ENCODE measurements at regions not wholly inside any gene's neighbourhood (a gene's known extent, or its start where the extent isn't known, plus 50 kb on each side); places are given as distances from the start of the nearest gene placed in this dataset.

GRCh38 chr6:164532198-164533044, 777.0 kb downstream of the C6orf118 start:
- H3K4me3 ChIP-seq (ENCODE audit: low read length) = no peak overlapping the region
- no peaks in the 10 kb centered on the region for H3K27me3 ChIP-seq (ENCODE audit: control insufficient read depth, insufficient read depth, low read length)
- no peaks in the 10 kb centered on the region for H3K36me3 ChIP-seq (ENCODE audit: control insufficient read depth, insufficient read depth, low read length)
- no peaks in the 10 kb centered on the region for H3K4me1 ChIP-seq (ENCODE audit: control insufficient read depth, insufficient read depth, low read length)
- no peaks in the 10 kb centered on the region for H3K9me3 ChIP-seq (replicated peaks; ENCODE audit: control insufficient read depth, low read depth, low read length)
- no peak for DNase-seq
- 42% methylated on average over 2 of the region's 9 CpGs for WGBS (ENCODE audit: insufficient coverage)
- H3K27ac ChIP-seq (ENCODE audit: low read length) = no peak overlapping the region

DNA sequence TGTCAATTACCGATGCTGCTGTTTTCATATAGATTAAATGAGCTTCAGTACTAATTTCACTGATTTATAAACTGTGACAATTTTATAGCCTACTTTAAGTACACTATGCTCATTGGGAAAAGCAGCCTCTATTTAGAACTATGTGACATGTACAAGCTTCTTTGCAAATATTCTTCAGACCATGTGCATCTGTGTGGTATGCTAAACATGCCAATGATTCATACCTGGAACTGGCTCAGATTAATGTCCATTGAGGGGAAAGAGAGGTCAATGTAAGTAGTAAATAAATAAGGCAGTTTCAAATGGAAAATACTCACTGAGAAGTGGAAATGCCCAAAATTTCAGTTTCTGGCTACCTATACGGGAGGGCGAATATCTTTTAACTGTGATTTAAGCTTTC, 777.7 kb downstream of the C6orf118 start:
- DNase-seq = no peak
- WGBS (ENCODE audit: insufficient coverage) = no CpG with 5 or more reads among the region's 3 CpGs

DNA sequence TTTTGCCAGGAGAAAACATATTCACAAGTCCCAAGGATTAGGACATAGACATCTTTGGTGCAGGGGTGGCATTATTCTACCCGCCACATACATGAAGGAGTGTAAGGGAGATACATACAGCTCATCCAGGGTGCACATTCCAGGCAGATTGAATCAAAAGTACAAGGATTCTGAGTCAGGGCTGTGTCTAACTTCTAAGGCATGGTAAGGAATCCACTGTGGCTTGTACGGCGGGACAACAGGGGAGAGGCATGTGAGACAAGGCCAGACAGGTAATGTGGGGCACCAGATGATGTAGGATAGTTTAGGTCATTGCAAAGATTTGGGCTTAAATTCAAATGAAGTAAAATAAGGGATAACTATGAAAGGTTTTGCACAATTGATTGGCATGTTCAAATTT, 780.9 kb downstream of the C6orf118 start:
- H3K4me3 ChIP-seq (ENCODE audit: low read length) = no peak overlapping the region
- 95% methylated on average over 3 of the region's 3 CpGs for WGBS (ENCODE audit: insufficient coverage)
- H3K27ac ChIP-seq (ENCODE audit: low read length) = no peak overlapping the region
- H3K27me3 ChIP-seq (ENCODE audit: control insufficient read depth, insufficient read depth, low read length) = no peaks in the 10 kb centered on the region
- no peaks in the 10 kb centered on the region for H3K4me1 ChIP-seq (ENCODE audit: control insufficient read depth, insufficient read depth, low read length)
- peaks cover 7% of the 10 kb centered on the region for H3K9me3 ChIP-seq (replicated peaks; ENCODE audit: control insufficient read depth, low read depth, low read length)
- no peaks in the 10 kb centered on the region for H3K36me3 ChIP-seq (ENCODE audit: control insufficient read depth, insufficient read depth, low read length)
- no peak for DNase-seq

More for the DNA sequence above, 777.7 kb downstream of the C6orf118 start:
- no peak overlapping the region for H3K4me3 ChIP-seq (ENCODE audit: low read length)
- no peaks in the 10 kb centered on the region for H3K36me3 ChIP-seq (ENCODE audit: control insufficient read depth, insufficient read depth, low read length)
- no peaks in the 10 kb centered on the region for H3K4me1 ChIP-seq (ENCODE audit: control insufficient read depth, insufficient read depth, low read length)
- no peaks in the 10 kb centered on the region for H3K9me3 ChIP-seq (replicated peaks; ENCODE audit: control insufficient read depth, low read depth, low read length)
- no peaks in the 10 kb centered on the region for H3K27me3 ChIP-seq (ENCODE audit: control insufficient read depth, insufficient read depth, low read length)
- H3K27ac ChIP-seq (ENCODE audit: low read length) = no peak overlapping the region

DNA sequence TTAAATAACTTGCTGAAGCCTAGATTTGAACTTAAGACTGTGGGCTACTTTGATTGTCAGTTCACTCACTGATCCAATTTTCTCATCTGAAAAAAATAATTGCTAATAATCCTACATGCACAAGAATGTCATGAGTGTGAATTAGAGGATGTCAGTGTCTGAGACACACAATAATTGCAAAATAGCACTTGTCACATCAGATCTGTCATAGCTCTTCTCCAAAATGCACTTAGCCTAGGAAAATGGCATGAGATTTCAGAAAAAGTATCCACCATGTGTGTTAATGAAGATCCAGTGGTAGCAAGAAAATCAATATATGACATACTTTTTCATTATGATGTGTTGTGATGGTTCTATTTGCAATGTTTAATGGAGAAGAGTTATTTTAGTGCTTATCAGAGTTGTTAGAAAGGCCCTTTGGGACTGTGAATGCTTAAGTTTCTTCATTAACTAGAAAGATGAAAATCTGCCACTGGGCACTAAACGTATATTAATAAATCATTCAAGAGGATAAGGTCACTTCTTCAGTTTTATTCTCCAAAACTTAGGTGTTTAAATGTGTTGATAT, 786.2 kb downstream of the C6orf118 start:
- Histone ChIP-seq H3K27me3 (ENCODE audit: control insufficient read depth, insufficient read depth, low read length) (no peaks in the 10 kb centered on the region), H3K36me3 (ENCODE audit: control insufficient read depth, insufficient read depth, low read length) (no peaks in the 10 kb centered on the region), H3K9me3 (replicated peaks; ENCODE audit: control insufficient read depth, low read depth, low read length) (peaks cover 9% of the 10 kb centered on the region), H3K27ac (ENCODE audit: low read length) (no peak overlapping the region), H3K4me3 (ENCODE audit: low read length) (no peak overlapping the region), H3K4me1 (ENCODE audit: control insufficient read depth, insufficient read depth, low read length) (no peaks in the 10 kb centered on the region)
- no CpG with 5 or more reads among the region's 1 CpG for WGBS (ENCODE audit: insufficient coverage)
- no peak for DNase-seq

DNA sequence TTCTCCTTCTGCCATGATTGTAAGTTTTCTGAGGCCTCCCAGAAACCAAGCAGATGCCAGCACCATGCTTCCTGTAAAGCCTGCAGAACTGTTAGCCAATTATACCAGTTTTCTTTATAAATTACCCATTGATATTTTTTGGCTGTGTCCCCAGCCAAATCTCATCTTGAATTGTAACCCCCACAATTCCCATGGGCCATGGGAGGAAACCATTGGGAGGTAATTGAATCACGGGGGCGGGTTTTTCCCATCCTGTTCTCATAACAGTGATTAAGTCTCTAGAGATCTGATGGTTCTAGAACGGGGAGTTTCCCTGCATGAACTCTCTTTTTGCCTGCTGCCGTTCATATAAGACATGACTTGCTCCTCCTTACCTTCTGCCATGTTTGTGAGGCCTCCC, 788.5 kb downstream of the C6orf118 start:
- 92% methylated on average over 2 of the region's 4 CpGs for WGBS (ENCODE audit: insufficient coverage)
- no peak for DNase-seq
- H3K36me3 ChIP-seq (ENCODE audit: control insufficient read depth, insufficient read depth, low read length) = no peaks in the 10 kb centered on the region
- H3K27ac ChIP-seq (ENCODE audit: low read length) = no peak overlapping the region
- H3K4me3 ChIP-seq (ENCODE audit: low read length) = no peak overlapping the region
- no peaks in the 10 kb centered on the region for H3K27me3 ChIP-seq (ENCODE audit: control insufficient read depth, insufficient read depth, low read length)
- no peaks in the 10 kb centered on the region for H3K4me1 ChIP-seq (ENCODE audit: control insufficient read depth, insufficient read depth, low read length)
- peaks cover 5% of the 10 kb centered on the region for H3K9me3 ChIP-seq (replicated peaks; ENCODE audit: control insufficient read depth, low read depth, low read length)

DNA sequence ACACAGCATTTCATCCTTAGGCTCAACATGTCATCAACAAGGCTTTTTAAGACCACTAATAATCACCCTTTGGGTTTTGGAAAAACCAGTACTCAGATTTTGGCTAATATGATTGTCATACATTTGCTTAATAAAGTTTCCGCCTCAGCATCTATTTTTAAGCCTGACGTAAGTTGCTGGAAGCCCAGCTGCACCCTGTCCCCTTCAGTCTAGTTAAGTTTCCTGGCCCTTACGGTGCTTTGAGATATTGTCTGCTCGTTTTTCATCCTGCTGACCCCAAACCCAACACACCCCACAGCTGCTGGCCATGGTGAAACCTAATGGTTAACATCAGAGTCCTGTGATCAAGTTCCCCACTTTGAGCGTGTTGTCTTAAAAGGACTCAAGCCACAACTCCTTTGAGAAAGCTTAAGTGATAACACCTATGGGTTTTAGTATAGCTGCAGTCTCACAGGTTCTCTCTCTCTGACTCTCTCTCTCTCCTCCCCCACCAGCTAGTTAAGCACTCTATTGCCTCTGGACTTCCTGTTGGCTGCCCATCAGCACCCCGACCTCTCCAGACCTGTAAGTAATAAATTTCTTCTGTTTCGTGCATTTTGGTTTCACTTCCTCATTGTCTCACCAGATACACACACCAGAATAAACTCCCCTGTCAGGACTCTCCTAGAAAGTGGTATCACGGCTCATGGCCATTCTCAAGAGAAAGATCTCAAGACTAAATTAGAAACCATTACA, 802.0 kb downstream of the C6orf118 start:
- H3K27ac ChIP-seq (ENCODE audit: low read length) = peak overlapping the region; percentile 21
- DNase-seq = peak; percentile 65
- H3K4me3 ChIP-seq (ENCODE audit: low read length) = peak overlapping the region; percentile 12
- no peaks in the 10 kb centered on the region for H3K9me3 ChIP-seq (replicated peaks; ENCODE audit: control insufficient read depth, low read depth, low read length)
- no peaks in the 10 kb centered on the region for H3K36me3 ChIP-seq (ENCODE audit: control insufficient read depth, insufficient read depth, low read length)
- no peaks in the 10 kb centered on the region for H3K4me1 ChIP-seq (ENCODE audit: control insufficient read depth, insufficient read depth, low read length)
- no peaks in the 10 kb centered on the region for H3K27me3 ChIP-seq (ENCODE audit: control insufficient read depth, insufficient read depth, low read length)
- 47% methylated on average over 6 of the region's 8 CpGs for WGBS (ENCODE audit: insufficient coverage)

- no peak overlapping the region for H3K27ac ChIP-seq (ENCODE audit: low read length)
- WGBS (ENCODE audit: insufficient coverage) = no CpG with 5 or more reads among the region's 4 CpGs
- H3K4me1 ChIP-seq (ENCODE audit: control insufficient read depth, insufficient read depth, low read length) = no peaks in the 10 kb centered on the region
- no peaks in the 10 kb centered on the region for H3K27me3 ChIP-seq (ENCODE audit: control insufficient read depth, insufficient read depth, low read length)
- no peaks in the 10 kb centered on the region for H3K9me3 ChIP-seq (replicated peaks; ENCODE audit: control insufficient read depth, low read depth, low read length)
- H3K36me3 ChIP-seq (ENCODE audit: control insufficient read depth, insufficient read depth, low read length) = no peaks in the 10 kb centered on the region
- no peak overlapping the region for H3K4me3 ChIP-seq (ENCODE audit: low read length)
- no peak for DNase-seq
Measured at GRCh38 chr6:164505425-164505824, 804.0 kb downstream of the C6orf118 start.

DNA sequence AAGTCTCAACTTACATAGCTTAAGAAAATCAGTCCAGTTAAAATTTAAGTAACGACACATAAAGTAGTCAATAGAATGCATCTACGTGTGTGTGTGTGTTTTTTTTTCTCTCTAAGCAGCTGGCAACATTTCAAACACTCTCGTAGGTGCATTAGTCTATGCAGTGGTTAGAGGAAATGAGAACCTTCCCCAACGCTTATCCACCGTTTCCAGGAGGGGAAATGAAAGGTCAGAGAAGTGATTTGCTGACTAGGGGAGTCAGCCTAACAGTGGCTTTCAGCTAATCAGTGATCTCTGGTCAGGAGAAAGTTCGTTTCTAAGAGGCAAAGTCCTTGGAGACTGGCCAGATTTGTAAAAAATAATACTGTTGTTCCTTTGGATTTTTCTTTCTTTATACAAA, 806.6 kb downstream of the C6orf118 start:
- Histone ChIP-seq H3K27me3 (ENCODE audit: control insufficient read depth, insufficient read depth, low read length) (no peaks in the 10 kb centered on the region), H3K4me3 (ENCODE audit: low read length) (no peak overlapping the region), H3K4me1 (ENCODE audit: control insufficient read depth, insufficient read depth, low read length) (no peaks in the 10 kb centered on the region), H3K36me3 (ENCODE audit: control insufficient read depth, insufficient read depth, low read length) (no peaks in the 10 kb centered on the region), H3K9me3 (replicated peaks; ENCODE audit: control insufficient read depth, low read depth, low read length) (no peaks in the 10 kb centered on the region), H3K27ac (ENCODE audit: low read length) (no peak overlapping the region)
- DNase-seq = peak; percentile 40
- WGBS (ENCODE audit: insufficient coverage) = no CpG with 5 or more reads among the region's 6 CpGs

GRCh38 chr6:164495882-164496495, 813.4 kb downstream of the C6orf118 start:
- H3K27ac ChIP-seq (ENCODE audit: low read length) = no peak overlapping the region
- H3K9me3 ChIP-seq (replicated peaks; ENCODE audit: control insufficient read depth, low read depth, low read length) = no peaks in the 10 kb centered on the region
- H3K4me1 ChIP-seq (ENCODE audit: control insufficient read depth, insufficient read depth, low read length) = no peaks in the 10 kb centered on the region
- no peaks in the 10 kb centered on the region for H3K27me3 ChIP-seq (ENCODE audit: control insufficient read depth, insufficient read depth, low read length)
- 88% methylated on average over 5 of the region's 7 CpGs for WGBS (ENCODE audit: insufficient coverage)
- no peak for DNase-seq
- no peak overlapping the region for H3K4me3 ChIP-seq (ENCODE audit: low read length)
- no peaks in the 10 kb centered on the region for H3K36me3 ChIP-seq (ENCODE audit: control insufficient read depth, insufficient read depth, low read length)

DNA sequence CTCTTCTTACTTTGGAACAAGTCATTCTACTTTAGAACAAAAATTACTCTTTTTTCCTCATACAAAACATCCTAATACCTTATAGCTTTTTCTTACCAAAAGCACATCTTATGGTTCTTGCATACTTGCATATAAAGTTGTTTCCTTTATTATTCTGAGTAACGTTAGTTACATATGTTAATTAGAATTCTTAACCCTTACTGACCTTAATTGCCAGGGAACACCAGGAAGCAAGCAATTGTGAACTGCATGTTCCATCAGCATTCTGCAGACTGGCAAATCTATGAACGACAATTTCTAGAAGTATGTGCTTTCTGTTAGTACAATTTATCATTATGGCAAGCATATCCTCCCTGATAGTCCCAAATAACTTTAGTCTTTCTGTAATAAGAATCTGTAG, 831.0 kb downstream of the C6orf118 start:
- Histone ChIP-seq H3K4me1 (ENCODE audit: control insufficient read depth, insufficient read depth, low read length) (no peaks in the 10 kb centered on the region), H3K36me3 (ENCODE audit: control insufficient read depth, insufficient read depth, low read length) (no peaks in the 10 kb centered on the region), H3K27ac (ENCODE audit: low read length) (no peak overlapping the region), H3K9me3 (replicated peaks; ENCODE audit: control insufficient read depth, low read depth, low read length) (peaks cover 5% of the 10 kb centered on the region), H3K4me3 (ENCODE audit: low read length) (no peak overlapping the region), H3K27me3 (ENCODE audit: control insufficient read depth, insufficient read depth, low read length) (no peaks in the 10 kb centered on the region)
- DNase-seq = no peak
- no CpG with 5 or more reads among the region's 2 CpGs for WGBS (ENCODE audit: insufficient coverage)

Measured in muscle of leg (tissue), 3 donors.